ENCODE measurements at regions not wholly inside any gene's neighbourhood (a gene's known extent, or its start where the extent isn't known, plus 50 kb on each side); places are given as distances from the start of the nearest gene placed in this dataset.

GRCh38 chr6:22119500-22119899 is 177.3 kb downstream of the PRL start:
- TF ChIP-seq, protein P1, sequence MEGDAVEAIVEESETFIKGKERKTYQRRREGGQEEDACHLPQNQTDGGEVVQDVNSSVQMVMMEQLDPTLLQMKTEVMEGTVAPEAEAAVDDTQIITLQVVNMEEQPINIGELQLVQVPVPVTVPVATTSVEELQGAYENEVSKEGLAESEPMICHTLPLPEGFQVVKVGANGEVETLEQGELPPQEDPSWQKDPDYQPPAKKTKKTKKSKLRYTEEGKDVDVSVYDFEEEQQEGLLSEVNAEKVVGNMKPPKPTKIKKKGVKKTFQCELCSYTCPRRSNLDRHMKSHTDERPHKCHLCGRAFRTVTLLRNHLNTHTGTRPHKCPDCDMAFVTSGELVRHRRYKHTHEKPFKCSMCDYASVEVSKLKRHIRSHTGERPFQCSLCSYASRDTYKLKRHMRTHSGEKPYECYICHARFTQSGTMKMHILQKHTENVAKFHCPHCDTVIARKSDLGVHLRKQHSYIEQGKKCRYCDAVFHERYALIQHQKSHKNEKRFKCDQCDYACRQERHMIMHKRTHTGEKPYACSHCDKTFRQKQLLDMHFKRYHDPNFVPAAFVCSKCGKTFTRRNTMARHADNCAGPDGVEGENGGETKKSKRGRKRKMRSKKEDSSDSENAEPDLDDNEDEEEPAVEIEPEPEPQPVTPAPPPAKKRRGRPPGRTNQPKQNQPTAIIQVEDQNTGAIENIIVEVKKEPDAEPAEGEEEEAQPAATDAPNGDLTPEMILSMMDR (conservative IDR thresholded peaks at IDR 0.05; ENCODE audit: low read length): no peak
- TF ChIP-seq EZH2phosphoT487 (IDR thresholded peaks at IDR 0.05; ENCODE audit: borderline replicate concordance, low read depth, low read length): no peak
